SIG-M5 treated with dmso at 0.1 percent for 504 hours (cell line): ENCODE measurements at regions not wholly inside any gene's neighbourhood (a gene's known extent, or its start where the extent isn't known, plus 50 kb on each side); places are given as distances from the start of the nearest gene placed in this dataset.

ENCODE experiments used
- DNase-seq: peaks from one replicate; lab custom pipeline; 2025; ENCODE audit not compliant: unreplicated experiment; lab: John Stamatoyannopoulos, UW

DNA sequence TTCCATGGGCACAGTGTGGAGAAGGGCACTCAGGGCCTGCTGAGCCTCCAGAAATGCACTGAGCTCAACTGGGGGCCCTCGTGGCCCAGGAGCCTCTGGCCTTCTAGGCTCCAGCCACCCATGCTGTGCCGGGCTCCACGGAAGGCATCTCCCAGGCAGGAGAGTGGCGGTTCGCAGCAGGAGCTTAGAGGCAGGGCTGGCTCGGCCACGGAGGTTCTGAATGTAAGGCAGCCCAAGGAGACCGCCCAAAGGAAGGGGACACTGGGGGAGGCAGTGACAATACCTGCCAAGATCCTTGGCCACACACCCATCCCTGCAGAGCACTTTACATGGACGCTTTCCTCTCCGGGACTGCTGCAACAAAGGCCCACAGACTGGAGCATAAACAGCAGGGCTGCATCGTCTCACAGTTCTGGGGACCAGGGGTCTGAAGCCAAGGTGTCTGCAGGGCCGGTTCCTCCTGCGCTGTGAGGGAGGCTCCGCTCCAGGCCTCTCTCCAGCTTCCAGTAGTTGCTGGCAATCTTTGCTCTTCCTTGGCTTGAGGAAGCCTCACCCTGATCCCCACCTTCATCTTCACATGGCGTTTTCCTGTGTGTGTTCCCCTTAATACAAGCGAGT is 128.2 kb upstream of the CDH4 start:
- no peak for DNase-seq

DNA sequence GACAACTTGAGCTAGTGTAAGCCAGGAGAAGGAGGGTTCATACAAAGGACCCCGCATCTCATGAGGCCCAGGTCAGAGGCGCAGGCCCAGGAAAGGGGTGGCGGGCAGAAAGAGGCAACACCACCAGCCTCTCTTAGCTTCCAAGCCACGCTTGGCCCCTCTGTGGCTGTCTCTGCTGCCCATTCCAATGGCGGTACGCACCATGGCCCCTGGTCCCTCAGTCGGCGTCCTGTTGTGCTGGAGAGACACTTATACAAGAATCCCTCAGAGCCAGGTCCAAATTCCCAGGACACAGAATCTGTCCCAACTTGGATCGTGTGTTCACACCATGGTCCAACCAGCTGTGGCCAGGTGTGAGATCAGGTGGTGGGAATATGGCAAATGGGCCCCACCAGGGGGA is 127.0 kb upstream of the CDH4 start:
- no peak for DNase-seq

DNA sequence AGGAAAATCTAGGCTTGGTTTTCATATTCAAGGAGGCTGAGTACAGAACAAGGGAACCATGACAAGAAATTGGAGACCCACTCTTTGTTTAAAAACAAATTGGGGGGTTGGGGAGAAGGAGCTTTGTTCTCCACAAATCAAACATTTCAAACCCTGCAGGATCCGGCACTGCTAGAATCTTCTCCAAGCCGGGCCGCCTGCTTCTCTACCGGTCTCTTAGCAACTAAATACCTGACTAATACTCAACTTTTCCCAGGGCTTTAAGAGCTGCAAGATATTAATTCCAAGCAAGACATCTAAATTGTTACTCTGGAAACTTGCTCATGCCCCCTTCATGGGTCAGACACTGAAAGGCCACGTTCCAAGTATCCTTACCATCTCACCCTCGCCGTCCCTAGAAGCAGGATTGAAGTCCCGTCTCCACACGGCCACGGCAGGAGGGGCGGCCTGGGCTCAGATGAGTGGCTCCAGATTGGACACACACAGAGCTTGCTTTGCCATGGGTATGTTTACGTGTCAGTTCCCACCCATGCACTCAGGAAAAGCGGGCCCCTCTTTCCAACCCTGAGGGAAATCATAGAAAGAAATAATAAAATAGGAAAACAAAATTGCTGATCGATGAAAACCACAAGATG is 126.4 kb upstream of the CDH4 start:
- DNase-seq, result no peak

DNA sequence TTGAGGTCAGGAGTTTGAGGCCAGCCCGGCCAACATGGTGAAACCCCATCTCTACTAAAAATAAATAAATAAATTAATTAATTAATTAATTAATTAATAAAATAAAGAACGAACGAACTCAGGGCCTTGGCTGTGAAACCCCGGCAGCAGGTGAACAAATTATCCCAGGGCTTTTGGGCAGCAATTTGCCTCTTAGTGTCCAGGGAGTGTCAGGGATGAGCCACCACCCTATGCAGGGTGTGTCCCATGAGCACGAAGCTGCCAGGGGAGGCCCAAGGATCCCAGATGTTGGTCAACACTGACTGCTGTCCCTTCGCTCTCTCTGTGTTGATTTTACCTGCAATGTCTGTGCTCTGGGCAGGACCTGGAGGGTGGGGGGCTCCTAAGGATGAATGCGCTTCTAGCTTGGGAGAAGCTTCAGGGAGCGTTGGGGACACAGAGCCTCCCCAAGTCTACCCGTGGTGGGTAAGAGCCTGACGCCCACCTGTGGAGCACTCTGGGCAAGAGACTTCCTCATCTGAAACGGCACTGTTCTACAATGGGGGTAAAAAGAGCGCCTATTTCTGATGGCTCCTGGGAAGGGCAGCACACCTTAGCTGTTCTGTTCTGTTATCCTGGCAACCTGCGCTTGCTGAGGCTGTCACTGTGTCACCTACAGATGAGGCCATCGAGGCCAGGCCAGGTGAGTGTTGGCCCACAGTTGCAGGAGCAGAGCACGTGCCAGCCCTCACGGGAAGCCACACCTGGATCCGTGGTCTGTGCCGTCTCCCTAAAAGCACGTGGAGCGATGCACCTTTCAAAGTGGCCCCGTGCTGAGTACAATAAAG is 125.5 kb upstream of the CDH4 start:
- no peak for DNase-seq

DNA sequence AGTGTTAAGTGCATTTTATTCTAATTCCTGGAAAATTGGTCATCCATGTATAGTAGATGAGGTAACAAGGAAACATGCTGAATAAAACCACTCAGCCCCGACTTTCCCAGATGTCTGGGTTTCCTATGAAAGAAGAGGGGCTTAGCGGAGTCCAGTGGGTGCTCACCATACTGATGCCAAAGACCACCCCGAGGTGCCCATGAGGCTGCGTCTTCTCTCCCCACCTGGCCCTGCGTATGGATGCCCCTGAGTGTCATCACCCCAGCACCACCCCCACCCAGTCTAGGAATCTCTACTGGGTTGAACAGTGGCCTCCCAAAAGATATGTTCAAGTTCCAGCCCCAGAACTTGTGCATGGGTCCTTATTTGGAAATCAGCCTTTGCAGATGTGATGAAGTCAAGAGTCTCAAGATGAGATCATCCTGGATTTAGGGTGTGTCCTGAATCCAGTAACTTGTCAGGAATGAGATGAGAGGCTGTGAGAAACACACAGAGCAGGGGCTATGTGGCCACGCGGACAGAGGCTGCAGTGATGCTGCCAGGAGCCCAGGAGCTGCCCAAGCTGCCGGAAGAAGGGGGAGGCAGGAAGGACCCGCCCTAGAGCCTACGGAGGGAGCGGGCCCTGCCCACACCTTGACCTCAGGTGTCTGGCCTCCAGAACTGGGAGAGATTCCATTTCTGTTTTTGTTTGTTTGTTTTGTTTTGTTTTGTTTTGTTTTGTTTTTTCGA is 124.6 kb upstream of the CDH4 start:
- DNase-seq, result no peak

DNA sequence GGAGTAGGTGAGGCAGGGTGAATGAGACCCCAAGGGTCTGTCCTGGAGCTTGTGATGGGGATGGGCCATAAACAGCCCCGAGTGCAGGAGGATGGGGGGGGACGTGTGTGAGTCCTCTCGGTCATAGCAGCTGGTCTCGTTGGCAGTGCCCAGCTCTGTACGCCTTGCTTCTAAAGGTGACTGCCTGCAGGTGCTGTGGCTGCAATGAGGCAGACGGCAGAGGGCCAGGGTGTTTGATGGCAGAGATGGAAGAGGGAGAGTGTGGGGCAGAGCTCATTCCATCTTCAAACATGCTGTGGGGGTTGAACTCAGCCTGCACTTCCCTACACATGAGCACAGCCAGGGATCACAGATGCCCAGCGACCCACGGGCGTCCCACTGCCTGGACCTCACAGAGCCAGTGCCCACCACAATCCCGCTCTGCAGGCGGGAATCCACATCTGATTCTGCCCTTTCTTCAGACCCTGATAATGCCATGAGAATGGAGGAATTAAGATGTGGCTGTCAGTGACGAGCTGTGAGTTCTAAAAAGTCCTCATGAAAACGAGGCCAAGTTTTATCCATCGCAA is 123.3 kb upstream of the CDH4 start:
- DNase-seq, result no peak

DNA sequence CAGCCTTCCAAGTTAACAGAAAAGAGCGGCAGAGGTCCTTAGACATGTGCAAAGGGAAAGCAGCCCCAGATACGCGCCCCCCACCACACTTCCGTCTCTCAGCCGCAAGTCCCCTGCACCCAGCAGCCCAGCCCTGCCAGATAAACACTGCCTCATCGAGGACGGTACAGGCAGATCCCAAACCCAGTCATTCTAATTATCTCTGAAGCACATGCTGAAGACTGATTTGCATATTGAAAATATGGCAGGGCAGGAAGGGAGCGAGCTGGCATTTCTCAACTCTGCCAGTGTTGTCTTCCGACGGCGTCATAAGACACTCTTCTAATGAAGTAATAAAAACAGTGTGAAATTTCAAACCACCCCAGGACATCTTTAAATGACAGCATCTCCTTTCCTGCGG is 122.8 kb upstream of the CDH4 start:
- DNase-seq, result no peak

DNA sequence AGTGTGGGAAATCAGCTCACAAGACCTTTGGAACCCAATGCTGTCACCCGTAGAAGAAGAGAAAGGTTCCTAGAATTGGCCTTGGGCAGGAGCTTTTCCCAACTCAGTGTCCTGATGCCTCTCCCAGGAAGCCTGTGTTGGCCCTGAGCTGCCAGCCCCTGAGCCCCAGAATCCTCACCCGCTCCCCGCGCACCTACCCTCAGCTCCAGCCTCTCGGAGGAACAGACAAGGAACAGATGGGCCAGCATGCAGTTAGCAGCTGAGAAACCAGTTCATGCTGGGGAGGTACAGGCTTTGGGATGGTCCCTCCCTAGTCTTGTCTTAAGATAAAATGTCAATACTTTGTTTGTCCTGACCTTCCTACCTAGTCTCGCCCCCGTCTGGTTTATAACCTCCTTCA is 121.9 kb upstream of the CDH4 start:
- no peak for DNase-seq

DNA sequence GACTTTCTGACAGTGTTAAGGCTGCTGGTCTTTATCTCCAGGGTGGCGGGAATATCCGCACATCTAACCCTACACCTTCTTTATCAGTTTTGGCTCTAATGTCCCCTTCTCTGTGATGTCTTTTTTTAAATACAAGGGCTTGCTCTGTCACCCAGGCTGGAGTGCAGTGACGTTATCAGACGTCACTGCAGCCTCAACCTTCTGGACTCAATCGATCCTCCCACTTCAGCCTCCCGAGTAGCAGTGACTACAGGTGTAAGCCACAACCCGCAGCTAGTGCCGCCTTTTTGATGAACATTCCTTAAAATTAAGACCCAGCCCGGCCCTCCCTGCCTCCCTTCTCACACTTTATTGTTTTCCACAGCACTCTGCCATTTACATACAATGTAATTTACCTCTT is 120.1 kb upstream of the CDH4 start:
- no peak for DNase-seq

DNA sequence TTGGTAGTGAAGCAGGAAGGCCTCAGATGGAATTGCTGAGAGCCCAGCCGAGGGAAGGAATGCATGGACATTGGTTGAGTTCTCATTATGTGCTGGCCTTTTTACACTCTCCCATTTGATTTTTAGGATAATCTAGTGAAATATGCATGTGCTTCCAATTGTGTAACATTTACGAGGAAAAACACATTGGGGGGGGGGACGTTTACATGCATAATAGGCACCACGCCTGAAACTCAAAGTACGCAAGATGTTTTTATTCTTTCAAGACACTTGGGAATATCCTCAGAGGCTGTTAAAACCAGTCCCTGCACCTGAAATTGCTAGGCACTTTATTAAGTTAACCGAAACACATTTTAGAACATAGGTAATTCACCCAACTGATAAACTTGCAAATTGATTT is 118.5 kb upstream of the CDH4 start:
- no peak for DNase-seq

DNA sequence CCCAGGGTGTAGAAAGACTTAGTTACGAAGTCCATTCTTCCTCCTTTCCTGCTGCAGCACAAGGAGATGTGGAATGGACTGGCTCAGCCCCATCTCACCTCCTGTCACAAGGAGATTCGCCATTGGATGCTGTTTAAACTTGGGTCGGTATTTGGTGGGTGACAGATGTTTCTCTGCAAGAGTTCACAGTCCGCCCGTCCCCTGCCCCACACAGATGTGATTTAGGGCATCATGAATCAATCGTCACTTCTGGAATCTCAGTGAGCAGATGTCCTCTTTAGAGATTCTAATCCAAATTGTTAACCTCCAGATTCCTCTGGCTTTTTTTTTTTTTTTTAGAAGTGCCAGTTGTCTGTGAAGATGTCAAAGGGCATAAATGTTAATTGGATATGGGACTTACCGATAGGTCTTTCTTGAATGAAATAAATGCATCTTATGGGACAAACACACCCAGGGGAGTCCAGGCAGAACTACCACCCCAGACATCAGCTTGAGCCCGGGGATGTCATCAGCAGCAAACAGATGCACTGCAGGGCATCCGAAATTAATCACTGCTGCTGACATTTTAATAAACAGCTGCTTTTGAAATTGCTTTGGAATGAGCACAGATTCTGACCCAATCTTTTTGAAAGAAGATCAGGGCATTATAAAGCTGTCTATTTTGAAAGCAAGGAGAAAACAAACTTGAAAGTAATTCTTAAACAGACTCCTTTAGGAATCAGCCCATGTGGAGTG is 117.6 kb upstream of the CDH4 start:
- DNase-seq, result no peak

DNA sequence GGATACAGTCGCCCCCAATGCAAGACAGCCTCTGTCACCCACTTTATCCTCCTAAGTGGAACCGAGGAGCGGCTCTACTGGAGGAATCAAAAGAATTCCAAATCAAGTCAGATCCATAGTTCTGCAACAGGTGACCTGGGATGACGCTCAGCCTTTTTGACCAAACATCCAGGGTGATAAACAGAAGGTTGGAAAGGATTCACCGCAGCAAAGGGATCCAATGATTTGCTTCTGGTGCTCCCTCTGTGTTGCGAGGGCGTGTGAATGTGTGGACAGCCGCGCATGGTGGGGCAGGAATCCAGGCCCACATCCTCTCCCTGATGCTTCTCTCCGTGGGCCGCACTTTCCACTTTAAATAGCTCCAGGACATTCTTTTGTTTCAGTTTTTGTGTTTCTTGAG is 116.8 kb upstream of the CDH4 start:
- no peak for DNase-seq

DNA sequence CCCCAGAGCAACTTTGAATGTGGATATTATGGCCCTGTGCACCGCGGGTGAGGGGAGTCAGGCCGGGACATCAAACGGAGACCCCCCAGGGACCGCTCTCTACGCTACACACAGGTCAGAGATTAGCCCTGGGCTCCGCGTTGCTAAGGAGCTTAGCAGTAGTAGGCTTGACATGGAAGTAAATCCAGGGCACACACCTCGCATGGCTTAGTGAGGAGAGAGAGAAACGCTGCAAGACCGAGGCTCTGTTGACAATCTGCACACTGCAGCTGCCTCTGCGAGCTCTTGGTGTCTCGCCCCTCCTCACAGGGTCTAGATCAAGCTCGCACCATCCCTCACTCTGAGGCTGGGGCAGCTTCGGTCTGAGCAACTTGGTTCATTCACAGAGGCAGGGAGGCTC is 116.1 kb upstream of the CDH4 start:
- DNase-seq, result no peak

DNA sequence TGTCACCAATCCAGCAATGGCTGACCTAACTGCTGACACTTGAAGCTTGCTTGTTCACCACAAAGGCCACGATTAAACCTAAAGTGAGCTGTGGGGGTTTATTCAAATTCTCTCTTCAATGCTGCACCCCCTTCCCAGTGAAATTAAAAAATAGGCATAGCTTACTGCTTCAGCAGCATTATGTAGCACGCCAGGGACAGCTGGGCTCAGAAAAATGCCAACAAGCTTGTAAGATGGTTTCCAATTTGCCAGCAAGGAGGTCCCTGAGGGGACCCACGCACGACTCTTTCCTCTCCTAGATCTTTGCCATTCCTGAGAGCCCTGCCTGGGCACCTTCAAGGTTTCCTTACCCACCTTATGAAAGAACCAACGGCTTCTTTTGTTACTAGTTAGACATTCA is 113.5 kb upstream of the CDH4 start:
- DNase-seq, result no peak

DNA sequence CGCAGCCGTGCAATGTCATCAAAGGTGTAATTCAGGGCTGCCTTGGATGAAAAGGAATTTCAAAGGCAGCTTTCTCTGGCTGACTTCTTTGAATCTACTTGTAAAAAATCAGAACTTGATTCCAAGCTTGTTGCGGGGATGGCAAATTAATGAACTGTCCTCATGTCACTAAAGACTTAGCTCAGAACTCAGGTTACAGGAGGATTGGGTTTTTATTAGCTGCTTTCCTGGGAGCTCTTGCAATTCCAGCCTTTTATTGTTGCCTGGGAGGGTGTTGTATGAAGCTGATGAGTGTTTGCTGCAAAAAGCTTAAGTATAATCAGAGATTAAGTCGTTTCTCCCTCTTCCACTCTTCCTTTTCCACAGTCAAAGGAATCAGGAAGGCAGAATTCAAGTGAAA is 113.0 kb upstream of the CDH4 start:
- no peak for DNase-seq

DNA sequence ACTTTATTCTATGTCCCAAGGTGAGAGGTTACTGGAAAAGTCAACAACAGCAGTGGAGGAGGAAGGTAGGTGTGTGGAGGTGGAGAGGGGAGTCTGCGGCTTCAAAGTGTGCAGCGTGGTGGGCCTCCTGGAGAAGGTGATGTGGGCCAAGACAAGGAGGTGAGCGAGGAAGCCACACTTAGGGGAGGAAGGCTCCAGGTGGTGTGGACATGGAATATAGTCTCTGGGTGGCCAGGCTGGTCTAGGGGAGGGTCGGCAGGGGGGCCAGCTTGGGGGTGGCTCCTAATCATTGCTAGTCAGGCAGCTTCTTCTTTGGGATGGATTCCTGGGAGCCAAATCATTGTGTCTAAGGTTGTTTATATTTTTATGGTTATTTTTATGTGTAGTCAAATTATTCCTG is 111.5 kb upstream of the CDH4 start:
- DNase-seq, result no peak

DNA sequence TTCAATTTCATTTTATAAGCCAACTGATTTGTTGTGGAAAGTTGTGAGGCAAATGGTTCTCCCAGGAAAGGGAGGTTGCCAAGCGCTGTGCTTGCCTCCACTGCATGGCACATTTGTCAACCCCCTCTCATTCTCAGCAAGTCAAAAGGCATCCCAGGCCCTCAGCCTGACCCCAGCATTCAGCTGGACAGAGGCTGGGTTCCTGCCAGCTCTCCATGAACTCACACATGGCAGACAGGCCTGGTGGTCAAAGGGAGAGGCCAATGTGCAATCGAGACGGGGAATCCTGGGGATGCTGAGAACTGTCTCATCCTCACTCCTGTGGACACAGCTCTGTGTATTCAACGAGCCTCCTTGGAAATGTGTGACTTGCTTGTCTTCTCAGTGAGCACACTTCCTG is 106.0 kb upstream of the CDH4 start:
- no peak for DNase-seq

DNA sequence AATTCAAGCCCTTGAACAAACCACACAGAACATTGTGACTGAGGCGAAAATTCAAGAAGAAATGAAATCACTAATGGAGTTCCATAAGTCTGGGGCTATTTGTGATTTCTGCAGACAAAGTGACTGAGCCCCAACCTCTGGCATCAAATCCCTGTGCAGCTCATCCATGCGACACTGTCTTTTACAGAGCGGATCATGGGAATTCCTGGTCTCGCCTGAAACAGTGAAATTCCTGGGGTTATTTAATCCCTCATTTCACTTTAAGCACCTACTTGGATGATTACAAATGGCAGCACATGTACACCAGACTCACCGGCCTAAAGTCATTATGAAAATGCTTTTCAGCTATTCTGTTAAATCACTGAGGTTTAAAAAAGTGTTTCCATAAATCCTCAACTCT is 102.4 kb upstream of the CDH4 start:
- DNase-seq, result no peak

DNA sequence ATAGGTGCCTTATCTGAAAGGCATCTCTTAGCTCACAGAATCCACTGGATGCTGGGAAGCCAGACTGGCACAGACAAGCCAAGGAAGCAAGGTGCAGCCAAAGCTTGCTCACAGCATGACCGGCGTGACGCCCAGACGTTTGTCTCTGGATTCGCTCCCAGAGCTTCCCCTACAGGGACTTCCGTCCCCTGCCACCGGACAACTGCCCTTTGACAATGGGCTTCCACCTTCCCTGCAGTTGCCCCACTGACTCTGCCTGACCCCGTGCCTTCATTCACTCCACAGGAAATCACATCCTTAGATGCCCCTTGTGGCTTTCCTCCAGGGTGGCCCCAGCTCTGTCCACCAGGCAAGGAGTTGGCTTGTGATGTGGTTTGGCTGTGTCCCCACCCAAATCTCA is 94.8 kb upstream of the CDH4 start:
- no peak for DNase-seq

DNA sequence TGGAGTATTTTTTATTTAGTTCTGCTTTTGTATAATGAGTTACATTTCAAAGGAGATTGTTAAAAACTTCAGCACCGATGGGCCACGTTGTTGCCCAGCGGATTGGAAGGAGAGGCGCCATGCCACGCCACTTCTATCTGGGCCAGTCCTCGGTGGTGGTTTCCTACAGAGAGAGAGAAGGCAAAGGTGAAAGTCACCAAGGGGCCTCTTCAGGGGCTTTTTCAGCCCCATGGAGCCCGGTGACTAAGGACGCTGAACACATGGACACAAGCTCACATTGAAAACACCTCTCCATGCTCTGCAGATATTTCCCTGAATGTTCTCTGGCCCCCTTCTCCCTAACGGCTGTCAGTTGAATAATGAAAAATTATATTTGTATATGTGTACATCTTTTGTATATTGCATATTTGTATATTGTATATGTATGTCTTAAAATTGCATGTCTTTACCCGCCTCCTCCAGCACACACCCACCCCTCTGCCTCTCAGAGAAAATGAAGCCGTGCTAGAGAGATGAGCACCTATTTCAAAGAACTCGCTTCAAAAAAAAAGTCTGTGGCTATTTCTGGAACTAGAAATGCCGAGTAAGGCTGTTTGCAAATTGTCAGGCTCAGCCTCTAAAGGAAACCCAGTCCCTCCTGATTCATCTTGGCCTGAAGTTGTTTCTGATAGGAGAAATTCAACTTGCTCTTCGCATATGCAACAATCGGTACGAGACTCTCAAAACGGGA is 91.9 kb upstream of the CDH4 start:
- DNase-seq, result no peak
